K562 (cell line): ENCODE measurements at regions not wholly inside any gene's neighbourhood (a gene's known extent, or its start where the extent isn't known, plus 50 kb on each side); places are given as distances from the start of the nearest gene placed in this dataset.
A peak's percentile ranks its signal among the peaks of the same experiment; 100 is the strongest.

ENCODE experiments used
- C11orf30 ChIP-seq: fragments of 450-650 bp; IDR thresholded peaks from 2 replicates; pipeline ENCODE4 v1.6.1; 2016; ENCODE audit warnings: low read depth, mild to moderate bottlenecking
- CBFA2T3 ChIP-seq: fragments of 450-650 bp; IDR thresholded peaks from 2 replicates; pipeline ENCODE4 v1.6.1; 2017
- CEBPB ChIP-seq: fragments of 450-650 bp; IDR thresholded peaks from 2 replicates; pipeline ENCODE4 v1.6.1; 2016; ENCODE audit warnings: missing genetic modification characterization, missing compliant biosample characterization
- CHD2 ChIP-seq: IDR thresholded peaks from 2 replicates; pipeline ENCODE4 v1.6.1; 2011; ENCODE audit warnings: low read depth, low read length
- CSDE1 ChIP-seq, 2 experiments: fragments of 450-650 bp; IDR thresholded peaks; 2 replicates each; pipeline ENCODE4 v1.6.1; 2016; ENCODE audit warnings: mild to moderate bottlenecking in 1 of 2
- FOXA1 ChIP-seq: fragments of 450-650 bp; IDR thresholded peaks from 2 replicates; pipeline ENCODE4 v1.6.1; 2016; ENCODE audit warnings: mild to moderate bottlenecking, borderline replicate concordance
- FOXK2 ChIP-seq, 2 experiments: fragments of 450-650 bp; IDR thresholded peaks in 1 of 2; conservative IDR thresholded peaks in 1 of 2; 2 replicates each; pipeline ENCODE4 v1.6.1; 2016; ENCODE audit warnings: low read depth in 2 of 2, mild to moderate bottlenecking in 1 of 2
- ILK ChIP-seq: fragments of 450-650 bp; IDR thresholded peaks from 2 replicates; pipeline ENCODE4 v1.6.1; 2016; ENCODE audit warnings: missing genetic modification characterization, low read depth, mild to moderate bottlenecking, missing compliant biosample characterization, moderate library complexity, borderline replicate concordance
- NR2C1 ChIP-seq, 2 experiments: fragments of 450-650 bp; IDR thresholded peaks; 2 replicates each; pipeline ENCODE4 v1.6.1; 2017; ENCODE audit warnings: mild to moderate bottlenecking in 2 of 2, antibody characterized with exemption in 1 of 2, inconsistent platforms in 1 of 2, missing compliant biosample characterization in 1 of 2, missing genetic modification characterization in 1 of 2
- RAD51 ChIP-seq: fragments of 450-650 bp; IDR thresholded peaks from 2 replicates; pipeline ENCODE4 v1.7.1; 2016; ENCODE audit warnings: low read depth, mild to moderate bottlenecking, borderline replicate concordance
- RREB1 ChIP-seq: fragments of 250-450 bp; sonication (Bioruptor Pico); IDR thresholded peaks from 2 replicates; pipeline ENCODE4 v1.4.0; 2020
- SOX6 ChIP-seq: fragments of 450-650 bp; IDR thresholded peaks from 2 replicates; pipeline ENCODE4 v1.6.1; 2014; ENCODE audit warnings: mild to moderate bottlenecking
- TCFL5 ChIP-seq: fragments of 250-450 bp; sonication (Bioruptor Pico); conservative IDR thresholded peaks from 2 replicates; pipeline ENCODE4 v1.6.1; 2021; ENCODE audit warnings: mild to moderate bottlenecking, moderate library complexity, matching md5 sums
- TRIM24 ChIP-seq, 2 experiments: fragments of 450-650 bp; IDR thresholded peaks; 2 replicates each; pipeline ENCODE4 v1.6.1; 2016
- ZBTB7A ChIP-seq: IDR thresholded peaks from 2 replicates; pipeline ENCODE4 v1.6.1; 2011; ENCODE audit warnings: low read depth, mild to moderate bottlenecking, low read length, moderate library complexity, borderline replicate concordance; ENCODE audit not compliant: control insufficient read depth
- ZNF133 ChIP-seq: fragments of 250-450 bp; sonication (Bioruptor Pico); IDR thresholded peaks from 2 replicates; pipeline ENCODE4 v1.4.0; 2020; ENCODE audit warnings: mild to moderate bottlenecking
- ZNF140 ChIP-seq: fragments of 250-450 bp; sonication (Bioruptor Pico); IDR thresholded peaks from 2 replicates; pipeline ENCODE4 v1.8.0; 2021; ENCODE audit warnings: moderate library complexity, mild to moderate bottlenecking, inconsistent platforms
- TF ChIP-seq, protein P1 (sequence below): fragments of 250-450 bp; sonication (Bioruptor Pico); IDR thresholded peaks from 2 replicates; pipeline ENCODE4 v1.5.0; 2020; ENCODE audit warnings: mild to moderate bottlenecking, borderline replicate concordance

- TF ChIP-seq TRIM24 (IDR thresholded peaks at IDR 0.05), result 0 out of 4 replicates have a peak, but pooled peaks of 1 of the 2 experiments have one; percentile 37
- no peak for TF ChIP-seq ZNF140 (CRISPR knock-in tag)
- TF ChIP-seq TCFL5 (CRISPR knock-in tag), result 0 out of 2 replicates have a peak, but pooled peaks have one; percentile 11
- no peak for TF ChIP-seq FOXA1
- no peak for TF ChIP-seq SOX6
- TF ChIP-seq RREB1 (CRISPR knock-in tag), result 0 out of 2 replicates have a peak, but pooled peaks have one; percentile 33
- TF ChIP-seq NR2C1 (IDR thresholded peaks at IDR 0.05), result no peak
- peak; percentile 33; the same call in 1 of the 2 replicates for TF ChIP-seq NR2C1 (tag; IDR thresholded peaks at IDR 0.05)
- no peak for TF ChIP-seq CHD2
- TF ChIP-seq CBFA2T3, result 0 out of 2 replicates have a peak, but pooled peaks have one; percentile 16
- no peak for TF ChIP-seq CSDE1 (IDR thresholded peaks at IDR 0.05)
- TF ChIP-seq RAD51, result 0 out of 2 replicates have a peak, but pooled peaks have one; percentile 12
- no peak for TF ChIP-seq ZNF133 (CRISPR knock-in tag)
- peak; percentile 84 for TF ChIP-seq CEBPB (tag)
- TF ChIP-seq, protein P1, sequence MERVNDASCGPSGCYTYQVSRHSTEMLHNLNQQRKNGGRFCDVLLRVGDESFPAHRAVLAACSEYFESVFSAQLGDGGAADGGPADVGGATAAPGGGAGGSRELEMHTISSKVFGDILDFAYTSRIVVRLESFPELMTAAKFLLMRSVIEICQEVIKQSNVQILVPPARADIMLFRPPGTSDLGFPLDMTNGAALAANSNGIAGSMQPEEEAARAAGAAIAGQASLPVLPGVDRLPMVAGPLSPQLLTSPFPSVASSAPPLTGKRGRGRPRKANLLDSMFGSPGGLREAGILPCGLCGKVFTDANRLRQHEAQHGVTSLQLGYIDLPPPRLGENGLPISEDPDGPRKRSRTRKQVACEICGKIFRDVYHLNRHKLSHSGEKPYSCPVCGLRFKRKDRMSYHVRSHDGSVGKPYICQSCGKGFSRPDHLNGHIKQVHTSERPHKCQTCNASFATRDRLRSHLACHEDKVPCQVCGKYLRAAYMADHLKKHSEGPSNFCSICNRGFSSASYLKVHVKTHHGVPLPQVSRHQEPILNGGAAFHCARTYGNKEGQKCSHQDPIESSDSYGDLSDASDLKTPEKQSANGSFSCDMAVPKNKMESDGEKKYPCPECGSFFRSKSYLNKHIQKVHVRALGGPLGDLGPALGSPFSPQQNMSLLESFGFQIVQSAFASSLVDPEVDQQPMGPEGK (CRISPR knock-in tag), result no peak
- 0 out of 4 replicates have a peak, but pooled peaks of 1 of the 2 experiments have one; percentile 15 for TF ChIP-seq FOXK2 (conservative IDR thresholded peaks at IDR 0.05 in 1 of 2, IDR thresholded peaks at IDR 0.05 in 1 of 2; ENCODE audit: low read depth in 2 of 2)
- TF ChIP-seq C11orf30, result peak; percentile 97
- no peak for TF ChIP-seq ZBTB7A
- TF ChIP-seq ILK (tag), result no peak
These were observed 258.5 kb downstream of the PDCD6IP start (continued) for GRCh38 chr3:34056951-34057390.
